HL-60 (cell line): ENCODE measurements at regions not wholly inside any gene's neighbourhood (a gene's known extent, or its start where the extent isn't known, plus 50 kb on each side); places are given as distances from the start of the nearest gene placed in this dataset.

Experiments
- DNase-seq, 2 experiments: peaks; one replicate each; pipeline ENCODE4 v3.0.0-alpha.2; 2010 to 2020; ENCODE audit warnings: low read depth in 1 of 2, low spot score in 1 of 2
- H3K27ac ChIP-seq: fragments of 250-450 bp; sonication (Bioruptor Pico); replicated peaks from 2 replicates; pipeline ENCODE4 v1.5.1; 2020; ENCODE audit warnings: mild to moderate bottlenecking, moderate library complexity
- H3K27me3 ChIP-seq: fragments of 250-450 bp; sonication (Bioruptor Pico); 2 replicates; pipeline ENCODE4 v1.5.1; 2021; ENCODE audit warnings: mild to moderate bottlenecking, moderate library complexity; ENCODE audit not compliant: insufficient read depth, poor library complexity, severe bottlenecking
- H3K4me3 ChIP-seq: replicated peaks from 2 replicates; pipeline ENCODE4 v1.5.1; 2011; ENCODE audit warnings: mild to moderate bottlenecking, control low read depth, low read length; ENCODE audit not compliant: insufficient read depth
- GABPA ChIP-seq: IDR thresholded peaks from 2 replicates; pipeline ENCODE4 v1.6.1; 2012; ENCODE audit warnings: low read depth
- POLR2AphosphoS5 ChIP-seq: IDR thresholded peaks from 2 replicates; pipeline ENCODE4 v1.6.1; 2012; ENCODE audit warnings: low read depth
- REST ChIP-seq: IDR thresholded peaks from 2 replicates; pipeline ENCODE4 v1.6.1; 2012; ENCODE audit warnings: low read depth; ENCODE audit not compliant: insufficient replicate concordance
- SPI1 ChIP-seq: IDR thresholded peaks from 2 replicates; pipeline ENCODE4 v1.6.1; 2012; ENCODE audit warnings: low read depth, mild to moderate bottlenecking, borderline replicate concordance
- TF ChIP-seq, protein P1 (sequence below): IDR thresholded peaks from one replicate; pipeline ENCODE4 v1.5.1; 2011; ENCODE audit warnings: low read length, control low read depth, inconsistent platforms; ENCODE audit not compliant: insufficient read depth

- Histone ChIP-seq H3K4me3 (no peak overlapping the region), H3K27me3 (no peaks in the 10 kb centered on the region), H3K27ac (no peak overlapping the region)
- TF ChIP-seq SPI1: no peak
- TF ChIP-seq, protein P1, sequence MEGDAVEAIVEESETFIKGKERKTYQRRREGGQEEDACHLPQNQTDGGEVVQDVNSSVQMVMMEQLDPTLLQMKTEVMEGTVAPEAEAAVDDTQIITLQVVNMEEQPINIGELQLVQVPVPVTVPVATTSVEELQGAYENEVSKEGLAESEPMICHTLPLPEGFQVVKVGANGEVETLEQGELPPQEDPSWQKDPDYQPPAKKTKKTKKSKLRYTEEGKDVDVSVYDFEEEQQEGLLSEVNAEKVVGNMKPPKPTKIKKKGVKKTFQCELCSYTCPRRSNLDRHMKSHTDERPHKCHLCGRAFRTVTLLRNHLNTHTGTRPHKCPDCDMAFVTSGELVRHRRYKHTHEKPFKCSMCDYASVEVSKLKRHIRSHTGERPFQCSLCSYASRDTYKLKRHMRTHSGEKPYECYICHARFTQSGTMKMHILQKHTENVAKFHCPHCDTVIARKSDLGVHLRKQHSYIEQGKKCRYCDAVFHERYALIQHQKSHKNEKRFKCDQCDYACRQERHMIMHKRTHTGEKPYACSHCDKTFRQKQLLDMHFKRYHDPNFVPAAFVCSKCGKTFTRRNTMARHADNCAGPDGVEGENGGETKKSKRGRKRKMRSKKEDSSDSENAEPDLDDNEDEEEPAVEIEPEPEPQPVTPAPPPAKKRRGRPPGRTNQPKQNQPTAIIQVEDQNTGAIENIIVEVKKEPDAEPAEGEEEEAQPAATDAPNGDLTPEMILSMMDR: no peak
- TF ChIP-seq POLR2AphosphoS5: no peak
- TF ChIP-seq GABPA: no peak
- TF ChIP-seq REST: no peak
- DNase-seq: no peak
Measured at GRCh38 chr11:116244889-116245288, 527.9 kb downstream of the BUD13 start.

DNA sequence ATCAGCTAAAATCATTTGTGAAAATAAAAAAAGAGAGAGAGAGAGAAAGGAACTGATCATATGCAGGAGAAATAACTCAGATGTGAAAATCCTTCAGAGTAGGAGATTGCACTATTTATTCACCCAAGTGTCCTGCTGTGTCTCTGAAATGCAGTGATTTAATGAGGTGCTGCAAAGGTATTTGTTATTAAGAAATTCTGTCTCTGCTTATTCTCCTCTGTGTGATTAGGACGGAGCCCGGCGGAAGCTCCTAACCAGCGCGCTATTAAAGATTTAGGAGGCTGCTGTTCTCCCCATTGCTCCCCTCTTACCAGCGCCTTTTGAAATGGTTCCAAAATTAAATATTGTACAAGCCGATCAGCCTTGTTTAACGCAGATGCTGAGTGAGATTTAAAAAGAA, 528.3 kb downstream of the BUD13 start:
- no peak for DNase-seq
- H3K4me3 ChIP-seq: no peak overlapping the region
- no peak overlapping the region for H3K27ac ChIP-seq
- no peak for TF ChIP-seq REST
- TF ChIP-seq, protein P1: no peak
- TF ChIP-seq POLR2AphosphoS5: no peak
- TF ChIP-seq GABPA: no peak
- TF ChIP-seq SPI1: no peak
- H3K27me3 ChIP-seq: no peaks in the 10 kb centered on the region

GRCh38 chr11:116243991-116244390, 528.8 kb downstream of the BUD13 start:
- Histone ChIP-seq H3K4me3 (no peak overlapping the region), H3K27me3 (no peaks in the 10 kb centered on the region), H3K27ac (no peak overlapping the region)
- TF ChIP-seq SPI1 (no peak), POLR2AphosphoS5 (no peak), GABPA (no peak), REST (no peak)
- TF ChIP-seq, protein P1: no peak
- DNase-seq: no peak
